ENCODE measurements at regions not wholly inside any gene's neighbourhood (a gene's known extent, or its start where the extent isn't known, plus 50 kb on each side); places are given as distances from the start of the nearest gene placed in this dataset.

- H3K27ac ChIP-seq (ENCODE audit: low read length), result no peak overlapping the region
- no peaks in the 10 kb centered on the region for H3K4me1 ChIP-seq (ENCODE audit: control insufficient read depth, insufficient read depth, low read length)
- no peak overlapping the region for H3K4me3 ChIP-seq (ENCODE audit: low read length in 2 of 2)
- no peaks in the 10 kb centered on the region for H3K27me3 ChIP-seq (ENCODE audit: control insufficient read depth in 1 of 2, insufficient read depth in 2 of 2, low read length in 2 of 2)
- H3K36me3 ChIP-seq (ENCODE audit: control insufficient read depth in 2 of 2, insufficient read depth in 2 of 2, low read length in 2 of 2), result no peaks in the 10 kb centered on the region
- no peaks in the 10 kb centered on the region for H3K9me3 ChIP-seq (ENCODE audit: control insufficient read depth in 2 of 2, low read length in 2 of 2)
- no peak overlapping the region for H3K9ac ChIP-seq (ENCODE audit: low read length in 2 of 2)
Observed at GRCh38 chr3:118075873-118076272, 958.8 kb downstream of the IGSF11 start.

DNA sequence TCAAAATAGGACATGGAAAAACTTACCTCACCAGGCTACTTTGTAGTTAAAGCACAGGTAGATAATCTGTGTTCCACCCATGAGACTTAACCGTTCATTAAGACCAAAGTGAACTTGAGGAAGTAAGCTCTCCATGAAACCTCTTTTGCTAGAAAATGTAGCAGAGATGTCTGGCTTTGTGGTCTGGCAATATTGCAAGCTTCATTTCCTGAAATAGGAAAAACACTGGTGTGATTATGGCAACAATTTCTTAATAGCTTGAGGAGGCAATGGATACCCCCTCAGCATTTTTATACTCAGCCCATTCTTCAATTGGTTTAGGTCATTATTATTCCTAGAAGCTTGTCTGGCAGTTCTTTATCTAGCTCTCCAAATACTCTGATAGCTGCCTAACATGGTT lies 957.3 kb downstream of the IGSF11 start:
- Histone ChIP-seq H3K36me3 (ENCODE audit: control insufficient read depth in 2 of 2, insufficient read depth in 2 of 2, low read length in 2 of 2) (no peaks in the 10 kb centered on the region), H3K9ac (ENCODE audit: low read length in 2 of 2) (no peak overlapping the region), H3K9me3 (ENCODE audit: control insufficient read depth in 2 of 2, low read length in 2 of 2) (no peaks in the 10 kb centered on the region), H3K4me1 (ENCODE audit: control insufficient read depth, insufficient read depth, low read length) (no peaks in the 10 kb centered on the region), H3K4me3 (ENCODE audit: low read length in 2 of 2) (no peak overlapping the region), H3K27me3 (ENCODE audit: control insufficient read depth in 1 of 2, insufficient read depth in 2 of 2, low read length in 2 of 2) (no peaks in the 10 kb centered on the region), H3K27ac (ENCODE audit: low read length) (no peak overlapping the region)

DNA sequence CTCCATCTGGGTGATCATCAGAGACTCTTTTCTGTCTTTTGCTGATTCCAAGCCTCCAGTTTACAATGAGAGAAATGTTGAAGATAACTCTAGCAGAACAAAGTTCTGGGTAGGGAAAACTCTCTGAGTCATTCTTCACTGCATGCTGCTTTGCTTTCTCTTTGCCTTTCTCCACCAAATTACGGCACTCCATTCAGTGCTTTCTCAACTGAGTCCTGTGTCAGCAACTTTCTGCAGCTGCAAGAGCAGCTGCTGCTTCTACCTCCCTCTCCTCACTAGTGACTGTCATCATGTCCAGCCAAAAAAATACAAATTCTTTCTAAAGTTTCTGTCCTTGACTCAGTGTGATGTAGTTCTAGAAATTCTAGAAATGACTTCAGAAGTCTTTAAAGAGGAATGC lies 953.8 kb downstream of the IGSF11 start:
- no peak overlapping the region for H3K4me3 ChIP-seq (ENCODE audit: low read length in 2 of 2)
- no peaks in the 10 kb centered on the region for H3K36me3 ChIP-seq (ENCODE audit: control insufficient read depth in 2 of 2, insufficient read depth in 2 of 2, low read length in 2 of 2)
- H3K9ac ChIP-seq (ENCODE audit: low read length in 2 of 2), result no peak overlapping the region
- no peaks in the 10 kb centered on the region for H3K9me3 ChIP-seq (ENCODE audit: control insufficient read depth in 2 of 2, low read length in 2 of 2)
- H3K27ac ChIP-seq (ENCODE audit: low read length), result no peak overlapping the region
- no peaks in the 10 kb centered on the region for H3K4me1 ChIP-seq (ENCODE audit: control insufficient read depth, insufficient read depth, low read length)
- no peaks in the 10 kb centered on the region for H3K27me3 ChIP-seq (ENCODE audit: control insufficient read depth in 1 of 2, insufficient read depth in 2 of 2, low read length in 2 of 2)

DNA sequence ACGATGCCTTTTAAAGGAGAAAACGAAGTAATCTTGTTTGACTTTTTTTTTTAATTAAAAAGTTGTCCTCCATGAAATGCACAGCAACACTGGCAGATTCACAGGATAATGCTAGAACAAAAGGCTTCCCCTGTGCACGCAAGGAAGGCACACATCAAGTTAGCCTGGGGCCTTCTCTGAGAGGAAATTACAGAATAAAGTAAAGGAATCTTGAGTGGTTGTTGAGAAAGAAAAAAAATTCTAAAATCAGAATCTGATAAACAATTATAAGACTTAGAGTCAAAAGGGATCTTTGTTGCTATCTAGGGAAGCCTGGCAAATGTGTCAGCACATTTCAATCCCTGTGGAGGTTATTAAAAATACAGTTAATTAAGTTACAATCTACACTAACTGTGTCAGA lies 946.0 kb downstream of the IGSF11 start:
- Histone ChIP-seq H3K4me1 (ENCODE audit: control insufficient read depth, insufficient read depth, low read length) (no peaks in the 10 kb centered on the region), H3K9me3 (ENCODE audit: control insufficient read depth in 2 of 2, low read length in 2 of 2) (no peaks in the 10 kb centered on the region), H3K27me3 (ENCODE audit: control insufficient read depth in 1 of 2, insufficient read depth in 2 of 2, low read length in 2 of 2) (no peaks in the 10 kb centered on the region)

GRCh38 chr3:118089563-118089962 lies 945.1 kb downstream of the IGSF11 start:
- Histone ChIP-seq H3K27ac (ENCODE audit: low read length) (no peak overlapping the region), H3K36me3 (ENCODE audit: control insufficient read depth in 2 of 2, insufficient read depth in 2 of 2, low read length in 2 of 2) (no peaks in the 10 kb centered on the region), H3K9ac (ENCODE audit: low read length in 2 of 2) (no peak overlapping the region), H3K4me3 (ENCODE audit: low read length in 2 of 2) (no peak overlapping the region), H3K4me1 (ENCODE audit: control insufficient read depth, insufficient read depth, low read length) (no peaks in the 10 kb centered on the region), H3K9me3 (ENCODE audit: control insufficient read depth in 2 of 2, low read length in 2 of 2) (no peaks in the 10 kb centered on the region), H3K27me3 (ENCODE audit: control insufficient read depth in 1 of 2, insufficient read depth in 2 of 2, low read length in 2 of 2) (no peaks in the 10 kb centered on the region)

More for the DNA sequence above, 946.0 kb downstream of the IGSF11 start:
- Histone ChIP-seq H3K4me3 (ENCODE audit: low read length in 2 of 2) (no peak overlapping the region), H3K36me3 (ENCODE audit: control insufficient read depth in 2 of 2, insufficient read depth in 2 of 2, low read length in 2 of 2) (no peaks in the 10 kb centered on the region), H3K27ac (ENCODE audit: low read length) (no peak overlapping the region), H3K9ac (ENCODE audit: low read length in 2 of 2) (no peak overlapping the region)

DNA sequence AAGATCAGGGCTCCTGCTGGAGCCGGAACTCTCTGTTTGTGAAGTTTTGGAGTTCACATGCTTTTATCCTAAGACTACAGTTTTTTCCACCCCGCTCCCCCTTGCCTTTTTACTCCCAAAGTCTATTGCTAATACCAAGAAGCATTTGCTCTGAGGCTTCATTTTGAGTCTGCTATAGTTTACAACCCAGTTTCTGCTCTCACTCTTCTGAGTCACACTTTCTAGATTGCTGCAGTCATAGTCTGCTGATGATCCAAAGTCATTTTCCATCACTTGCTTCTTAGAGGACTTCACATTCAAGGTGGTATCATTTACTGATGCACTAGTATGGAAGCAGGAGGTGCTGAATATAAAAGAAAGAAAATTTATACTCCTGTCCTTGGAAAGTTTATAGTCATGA lies 937.4 kb downstream of the IGSF11 start:
- no peak overlapping the region for H3K27ac ChIP-seq (ENCODE audit: low read length)
- H3K9me3 ChIP-seq (ENCODE audit: control insufficient read depth in 2 of 2, low read length in 2 of 2), result no peaks in the 10 kb centered on the region
- H3K27me3 ChIP-seq (ENCODE audit: control insufficient read depth in 1 of 2, insufficient read depth in 2 of 2, low read length in 2 of 2), result no peaks in the 10 kb centered on the region
- H3K36me3 ChIP-seq (ENCODE audit: control insufficient read depth in 2 of 2, insufficient read depth in 2 of 2, low read length in 2 of 2), result no peaks in the 10 kb centered on the region
- no peak overlapping the region for H3K9ac ChIP-seq (ENCODE audit: low read length in 2 of 2)
- no peaks in the 10 kb centered on the region for H3K4me1 ChIP-seq (ENCODE audit: control insufficient read depth, insufficient read depth, low read length)
- H3K4me3 ChIP-seq (ENCODE audit: low read length in 2 of 2), result no peak overlapping the region

DNA sequence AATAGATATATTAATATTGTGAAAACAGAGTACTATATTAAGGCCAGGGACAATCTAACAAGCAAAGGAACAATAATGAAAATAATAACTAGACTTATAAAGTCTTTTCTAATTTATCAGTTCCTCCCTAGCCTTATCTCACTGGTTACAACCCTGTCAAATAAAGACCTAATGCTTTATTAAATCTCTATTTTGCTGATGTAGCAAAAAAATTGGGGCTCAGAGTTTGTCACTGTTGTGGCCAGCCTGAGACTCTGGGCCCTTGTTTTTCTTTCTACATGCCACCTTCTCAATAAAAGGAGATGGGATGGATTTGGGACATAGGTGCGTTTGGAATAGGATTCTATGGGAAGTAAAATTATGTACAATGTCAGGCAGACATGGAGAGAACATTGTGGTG lies 937.0 kb downstream of the IGSF11 start:
- Histone ChIP-seq H3K36me3 (ENCODE audit: control insufficient read depth in 2 of 2, insufficient read depth in 2 of 2, low read length in 2 of 2) (no peaks in the 10 kb centered on the region), H3K27me3 (ENCODE audit: control insufficient read depth in 1 of 2, insufficient read depth in 2 of 2, low read length in 2 of 2) (no peaks in the 10 kb centered on the region), H3K4me3 (ENCODE audit: low read length in 2 of 2) (no peak overlapping the region), H3K27ac (ENCODE audit: low read length) (no peak overlapping the region), H3K9me3 (ENCODE audit: control insufficient read depth in 2 of 2, low read length in 2 of 2) (no peaks in the 10 kb centered on the region), H3K4me1 (ENCODE audit: control insufficient read depth, insufficient read depth, low read length) (no peaks in the 10 kb centered on the region), H3K9ac (ENCODE audit: low read length in 2 of 2) (no peak overlapping the region)

GRCh38 chr3:118098827-118099226 lies 935.8 kb downstream of the IGSF11 start:
- no peaks in the 10 kb centered on the region for H3K36me3 ChIP-seq (ENCODE audit: control insufficient read depth in 2 of 2, insufficient read depth in 2 of 2, low read length in 2 of 2)
- no peak overlapping the region for H3K9ac ChIP-seq (ENCODE audit: low read length in 2 of 2)
- no peak overlapping the region for H3K4me3 ChIP-seq (ENCODE audit: low read length in 2 of 2)
- no peak overlapping the region for H3K27ac ChIP-seq (ENCODE audit: low read length)
- no peaks in the 10 kb centered on the region for H3K27me3 ChIP-seq (ENCODE audit: control insufficient read depth in 1 of 2, insufficient read depth in 2 of 2, low read length in 2 of 2)
- no peaks in the 10 kb centered on the region for H3K9me3 ChIP-seq (ENCODE audit: control insufficient read depth in 2 of 2, low read length in 2 of 2)
- H3K4me1 ChIP-seq (ENCODE audit: control insufficient read depth, insufficient read depth, low read length), result no peaks in the 10 kb centered on the region

GRCh38 chr3:118101891-118102290 lies 932.8 kb downstream of the IGSF11 start:
- Histone ChIP-seq H3K9me3 (ENCODE audit: control insufficient read depth in 2 of 2, low read length in 2 of 2) (peaks cover 0 to 4% of the 10 kb centered on the region in 2 donors), H3K4me3 (ENCODE audit: low read length in 2 of 2) (no peak overlapping the region), H3K36me3 (ENCODE audit: control insufficient read depth in 2 of 2, insufficient read depth in 2 of 2, low read length in 2 of 2) (no peaks in the 10 kb centered on the region), H3K27ac (ENCODE audit: low read length) (no peak overlapping the region), H3K9ac (ENCODE audit: low read length in 2 of 2) (no peak overlapping the region), H3K4me1 (ENCODE audit: control insufficient read depth, insufficient read depth, low read length) (no peaks in the 10 kb centered on the region), H3K27me3 (ENCODE audit: control insufficient read depth in 1 of 2, insufficient read depth in 2 of 2, low read length in 2 of 2) (no peaks in the 10 kb centered on the region)

DNA sequence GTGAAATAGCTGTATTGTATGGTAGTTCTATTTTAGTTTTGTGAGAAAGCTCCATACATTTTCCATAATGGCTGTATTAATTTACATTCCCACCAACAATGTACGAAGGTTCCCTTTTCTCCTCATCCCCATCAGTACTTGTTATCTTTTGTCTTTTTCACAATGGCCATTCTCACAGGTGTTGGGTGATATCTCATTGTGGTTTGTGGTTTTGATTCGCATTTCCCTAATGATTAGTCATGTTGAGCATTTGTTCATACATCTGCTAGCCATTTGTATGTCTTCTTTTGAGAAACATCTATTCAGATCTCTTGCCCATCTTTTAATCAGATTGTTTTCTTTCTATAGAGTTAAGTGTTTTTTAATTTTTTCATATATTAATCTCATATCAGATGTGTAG lies 931.9 kb downstream of the IGSF11 start:
- no peak overlapping the region for H3K9ac ChIP-seq (ENCODE audit: low read length in 2 of 2)
- H3K4me3 ChIP-seq (ENCODE audit: low read length in 2 of 2), result no peak overlapping the region

DNA sequence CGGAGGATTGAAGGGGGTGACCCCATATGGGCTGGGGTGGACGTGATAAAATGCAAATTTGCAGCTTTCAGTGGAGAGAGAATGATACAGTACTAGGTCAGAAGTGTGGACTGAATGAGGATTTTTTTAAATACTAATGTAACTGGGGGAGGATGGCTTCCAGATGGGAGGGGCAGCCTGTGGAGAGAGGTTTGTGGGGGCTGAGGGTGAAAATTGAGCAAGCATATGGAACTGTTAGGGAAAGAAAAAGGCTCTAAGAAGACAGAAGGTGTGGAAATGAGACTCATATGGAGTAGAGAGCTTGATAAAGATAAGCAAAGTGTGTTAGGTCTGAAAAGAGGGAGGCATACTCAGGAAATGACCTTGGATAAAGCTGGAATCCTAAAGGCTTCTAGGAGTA lies 926.4 kb downstream of the IGSF11 start:
- H3K9me3 ChIP-seq (ENCODE audit: control insufficient read depth in 2 of 2, low read length in 2 of 2), result peaks cover 0 to 4% of the 10 kb centered on the region in 2 donors
- H3K27me3 ChIP-seq (ENCODE audit: control insufficient read depth in 1 of 2, insufficient read depth in 2 of 2, low read length in 2 of 2), result no peaks in the 10 kb centered on the region
- no peak overlapping the region for H3K9ac ChIP-seq (ENCODE audit: low read length in 2 of 2)
- no peaks in the 10 kb centered on the region for H3K4me1 ChIP-seq (ENCODE audit: control insufficient read depth, insufficient read depth, low read length)
- no peak overlapping the region for H3K27ac ChIP-seq (ENCODE audit: low read length)
- no peaks in the 10 kb centered on the region for H3K36me3 ChIP-seq (ENCODE audit: control insufficient read depth in 2 of 2, insufficient read depth in 2 of 2, low read length in 2 of 2)
- H3K4me3 ChIP-seq (ENCODE audit: low read length in 2 of 2), result no peak overlapping the region

More for the DNA sequence above, 931.9 kb downstream of the IGSF11 start:
- H3K27ac ChIP-seq (ENCODE audit: low read length), result no peak overlapping the region
- no peaks in the 10 kb centered on the region for H3K36me3 ChIP-seq (ENCODE audit: control insufficient read depth in 2 of 2, insufficient read depth in 2 of 2, low read length in 2 of 2)
- H3K9me3 ChIP-seq (ENCODE audit: control insufficient read depth in 2 of 2, low read length in 2 of 2), result peaks cover 0 to 4% of the 10 kb centered on the region in 2 donors
- H3K27me3 ChIP-seq (ENCODE audit: control insufficient read depth in 1 of 2, insufficient read depth in 2 of 2, low read length in 2 of 2), result no peaks in the 10 kb centered on the region
- no peaks in the 10 kb centered on the region for H3K4me1 ChIP-seq (ENCODE audit: control insufficient read depth, insufficient read depth, low read length)
